OCI-LY7 (cell line): ENCODE measurements at regions not wholly inside any gene's neighbourhood (a gene's known extent, or its start where the extent isn't known, plus 50 kb on each side); places are given as distances from the start of the nearest gene placed in this dataset.

Source experiments
- CTCF ChIP-seq: fragments of 200-600 bp; sonication (generic); conservative IDR thresholded peaks from 2 replicates; pipeline ENCODE4 v1.5.1; 2014; ENCODE audit warnings: mild to moderate bottlenecking, antibody characterized with exemption, low read length, moderate library complexity, mixed read lengths
- EZH2phosphoT487 ChIP-seq: fragments of 200-600 bp; sonication (generic); IDR thresholded peaks from 2 replicates; pipeline ENCODE4 v1.6.1; 2018; ENCODE audit warnings: low read depth, borderline replicate concordance, mild to moderate bottlenecking, mixed run types, antibody characterized with exemption, low read length, moderate library complexity, mixed read lengths

GRCh38 chr6:140446241-140446640 lies 1071.8 kb upstream of the CITED2 start:
- TF ChIP-seq EZH2phosphoT487 (no peak), CTCF (no peak)
